ENCODE measurements at regions not wholly inside any gene's neighbourhood (a gene's known extent, or its start where the extent isn't known, plus 50 kb on each side); places are given as distances from the start of the nearest gene placed in this dataset.

DNA sequence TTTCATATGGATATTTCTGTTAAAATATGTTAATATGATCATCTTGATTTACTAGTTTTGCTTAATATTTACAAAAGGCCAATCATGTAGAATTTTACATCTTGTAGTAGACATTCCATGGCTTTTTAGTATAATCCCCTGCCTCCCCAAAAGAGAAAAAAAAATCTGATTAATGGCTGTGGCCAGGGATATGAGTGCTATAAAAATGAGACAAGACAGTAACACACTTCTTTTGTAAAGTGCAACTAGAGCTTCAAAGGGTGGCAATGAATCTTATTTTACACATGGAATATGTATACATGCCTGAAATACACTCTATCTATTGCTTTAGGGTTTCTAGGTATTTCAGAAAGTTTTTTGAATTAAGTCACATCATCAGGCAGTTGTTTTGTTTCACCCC lies 112.2 kb upstream of the NANOGP8 start:
- H3K4ac ChIP-seq (ENCODE audit: low read depth, low read length) = no peak overlapping the region
- H4K20me1 ChIP-seq (ENCODE audit: control insufficient read depth, insufficient read depth, insufficient read length) = no peaks in the 10 kb centered on the region
- TF ChIP-seq, protein P1, sequence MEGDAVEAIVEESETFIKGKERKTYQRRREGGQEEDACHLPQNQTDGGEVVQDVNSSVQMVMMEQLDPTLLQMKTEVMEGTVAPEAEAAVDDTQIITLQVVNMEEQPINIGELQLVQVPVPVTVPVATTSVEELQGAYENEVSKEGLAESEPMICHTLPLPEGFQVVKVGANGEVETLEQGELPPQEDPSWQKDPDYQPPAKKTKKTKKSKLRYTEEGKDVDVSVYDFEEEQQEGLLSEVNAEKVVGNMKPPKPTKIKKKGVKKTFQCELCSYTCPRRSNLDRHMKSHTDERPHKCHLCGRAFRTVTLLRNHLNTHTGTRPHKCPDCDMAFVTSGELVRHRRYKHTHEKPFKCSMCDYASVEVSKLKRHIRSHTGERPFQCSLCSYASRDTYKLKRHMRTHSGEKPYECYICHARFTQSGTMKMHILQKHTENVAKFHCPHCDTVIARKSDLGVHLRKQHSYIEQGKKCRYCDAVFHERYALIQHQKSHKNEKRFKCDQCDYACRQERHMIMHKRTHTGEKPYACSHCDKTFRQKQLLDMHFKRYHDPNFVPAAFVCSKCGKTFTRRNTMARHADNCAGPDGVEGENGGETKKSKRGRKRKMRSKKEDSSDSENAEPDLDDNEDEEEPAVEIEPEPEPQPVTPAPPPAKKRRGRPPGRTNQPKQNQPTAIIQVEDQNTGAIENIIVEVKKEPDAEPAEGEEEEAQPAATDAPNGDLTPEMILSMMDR (conservative IDR thresholded peaks at IDR 0.05) = no peak
- H3K27ac Mint-ChIP-seq = no peak overlapping the region
- peaks cover 1% of the 10 kb centered on the region for H3K9me3 ChIP-seq (ENCODE audit: control insufficient read depth, low read depth, low read length)
- H2BK12ac ChIP-seq (ENCODE audit: insufficient read length, low read depth, low read length) = no peak overlapping the region
- H3K18ac ChIP-seq (ENCODE audit: insufficient read length, low read depth, low read length) = no peak overlapping the region
- H2BK20ac ChIP-seq (ENCODE audit: low read depth, low read length, poor library complexity, severe bottlenecking) = no peak overlapping the region
- DNase-seq = no peak
- H4K8ac ChIP-seq (replicated peaks; ENCODE audit: insufficient read length, low read depth, low read length) = no peak overlapping the region
- H3K27me3 Mint-ChIP-seq (ENCODE audit: low read depth) = no peaks in the 10 kb centered on the region; the same call in 1 of the 2 replicates
- peaks cover 4% of the 10 kb centered on the region; the same call in 1 of the 2 replicates for H3K4me1 ChIP-seq (ENCODE audit: insufficient read depth, low read length)
- peaks cover 10 to 17% of the 10 kb centered on the region in 2 experiments for H3K4me1 Mint-ChIP-seq
- H3T11ph ChIP-seq (ENCODE audit: low read length) = no peak overlapping the region
- no peak overlapping the region for H2BK15ac ChIP-seq (ENCODE audit: low read depth, low read length)
- no peak overlapping the region for H2BK5ac ChIP-seq (ENCODE audit: insufficient read length, low read length)
- H3K14ac ChIP-seq (ENCODE audit: insufficient read depth, low read length) = no peak overlapping the region
- peaks cover under 1 to 6% (median 4%) of the 10 kb centered on the region in 3 experiments; a peak in 6 of 7 replicates for H3K36me3 Mint-ChIP-seq (ENCODE audit: insufficient read depth in 1 of 3, low read depth in 3 of 3)
- H4K91ac ChIP-seq (ENCODE audit: insufficient read length, low read depth, low read length) = no peak overlapping the region
- no peak overlapping the region for H2BK120ac ChIP-seq (ENCODE audit: low read depth, low read length, poor library complexity, severe bottlenecking)
- H3K9ac ChIP-seq (ENCODE audit: extremely low read depth, insufficient read length, low read length) = no peak overlapping the region
- H2AFZ ChIP-seq (ENCODE audit: low read length) = no peak overlapping the region
- H4K5ac ChIP-seq (ENCODE audit: insufficient read length, low read depth, low read length) = no peak overlapping the region
- H3K23ac ChIP-seq (ENCODE audit: insufficient read length, low read depth, low read length) = no peak overlapping the region
- H3K79me2 ChIP-seq (ENCODE audit: insufficient read depth, low read length) = no peaks in the 10 kb centered on the region
- H3K27me3 ChIP-seq (ENCODE audit: insufficient read depth, low read length) = peaks cover under 1% of the 10 kb centered on the region; the same call in 1 of the 2 replicates
- no peak overlapping the region for H3K56ac ChIP-seq (ENCODE audit: insufficient read length, low read depth, low read length)
- no peaks in the 10 kb centered on the region for H3K23me2 ChIP-seq (ENCODE audit: insufficient read length, low read depth, low read length, poor library complexity, severe bottlenecking)
- H3K4me3 Mint-ChIP-seq = no peak overlapping the region
- H2AK5ac ChIP-seq (ENCODE audit: insufficient read length, low read length) = no peak overlapping the region
- no peak overlapping the region for H3K4me2 ChIP-seq (ENCODE audit: insufficient read depth, insufficient read length, low read length)
- H3K9me3 Mint-ChIP-seq = peaks cover 5 to 9% of the 10 kb centered on the region in 2 experiments; a peak in 4 of 5 replicates
- H3K79me1 ChIP-seq (ENCODE audit: insufficient read depth, low read depth, low read length, poor library complexity, severe bottlenecking) = no peaks in the 10 kb centered on the region
- H3K27ac ChIP-seq (ENCODE audit: insufficient read length, low read depth, low read length) = no peak overlapping the region
